ENCODE measurements at regions not wholly inside any gene's neighbourhood (a gene's known extent, or its start where the extent isn't known, plus 50 kb on each side); places are given as distances from the start of the nearest gene placed in this dataset.
A peak's percentile ranks its signal among the peaks of the same experiment; 100 is the strongest.

DNA sequence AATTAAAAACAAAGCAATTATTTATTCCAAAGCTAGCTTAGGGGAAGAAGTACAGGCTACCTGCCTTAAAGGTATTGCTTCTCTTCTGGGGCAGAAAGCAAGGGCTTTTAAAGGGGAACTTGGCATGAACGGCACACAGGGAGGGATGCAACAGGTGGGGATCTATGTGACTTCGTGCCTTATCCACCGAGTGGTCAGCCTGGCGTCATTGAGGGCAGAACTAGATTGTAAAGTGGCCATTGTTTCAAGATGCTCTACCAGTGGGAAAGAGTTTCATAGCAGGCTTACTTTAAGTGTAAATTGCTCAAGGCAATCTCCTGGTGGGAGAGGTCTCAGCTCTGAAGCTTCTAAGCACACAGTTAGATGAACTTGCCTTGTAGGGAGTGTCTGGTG, 360.4 kb downstream of the ATP23 start:
- Histone ChIP-seq H3K4me2 (ENCODE audit: low read depth, low read length, poor library complexity, severe bottlenecking) (no peak overlapping the region), H3K79me2 (ENCODE audit: low read length) (no peaks in the 10 kb centered on the region), H3K9me3 (ENCODE audit: low read length) (no peaks in the 10 kb centered on the region), H3K4me3 (ENCODE audit: low read length) (no peak overlapping the region), H3K36me3 (ENCODE audit: insufficient read depth, low read length) (no peaks in the 10 kb centered on the region), H3K9ac (ENCODE audit: low read length) (no peak overlapping the region), H4K20me1 (ENCODE audit: insufficient read depth, low read depth, low read length) (no peaks in the 10 kb centered on the region), H3K27me3 (ENCODE audit: low read length) (no peaks in the 10 kb centered on the region), H3K4me1 (ENCODE audit: low read length) (no peaks in the 10 kb centered on the region), H3K27ac (ENCODE audit: low read length) (no peak overlapping the region), H2AFZ (ENCODE audit: low read length) (no peak overlapping the region), H3K9me2 (replicated peaks; ENCODE audit: insufficient read depth, low read length) (no peaks in the 10 kb centered on the region)
- no peak for DNase-seq

DNA sequence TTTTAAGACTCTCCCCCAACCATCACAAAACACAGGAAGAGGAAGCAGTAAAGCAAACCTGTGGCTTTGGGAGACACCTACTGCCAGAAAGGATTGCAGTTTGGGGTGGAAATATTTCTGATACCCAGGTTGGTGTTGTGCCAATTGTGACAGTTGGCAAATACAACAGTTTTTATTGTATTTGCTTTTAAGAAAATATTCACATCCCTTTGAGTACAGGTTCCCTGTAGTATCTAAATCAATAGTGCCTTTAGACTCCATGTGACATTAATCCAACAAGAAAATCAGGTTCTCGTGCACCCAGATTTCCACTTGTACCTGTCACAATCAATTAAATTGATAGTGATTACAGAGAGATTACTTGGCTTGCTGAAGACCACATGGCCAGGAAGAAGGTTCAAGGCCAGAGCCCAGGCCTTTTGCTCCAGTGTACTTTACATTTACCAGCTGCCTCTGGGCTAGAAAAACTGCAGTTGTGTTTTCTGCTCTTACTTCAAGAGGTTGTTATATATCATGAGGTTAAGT, 361.2 kb downstream of the ATP23 start:
- Histone ChIP-seq H3K4me3 (ENCODE audit: low read length) (no peak overlapping the region), H2AFZ (ENCODE audit: low read length) (no peak overlapping the region), H3K27me3 (ENCODE audit: low read length) (no peaks in the 10 kb centered on the region), H3K4me1 (ENCODE audit: low read length) (no peaks in the 10 kb centered on the region), H3K9me3 (ENCODE audit: low read length) (no peaks in the 10 kb centered on the region), H3K27ac (ENCODE audit: low read length) (no peak overlapping the region), H3K4me2 (ENCODE audit: low read depth, low read length, poor library complexity, severe bottlenecking) (no peak overlapping the region), H3K9ac (ENCODE audit: low read length) (no peak overlapping the region), H3K79me2 (ENCODE audit: low read length) (no peaks in the 10 kb centered on the region), H3K36me3 (ENCODE audit: insufficient read depth, low read length) (no peaks in the 10 kb centered on the region), H3K9me2 (replicated peaks; ENCODE audit: insufficient read depth, low read length) (no peaks in the 10 kb centered on the region), H4K20me1 (ENCODE audit: insufficient read depth, low read depth, low read length) (no peaks in the 10 kb centered on the region)
- peak; percentile 41 for DNase-seq

DNA sequence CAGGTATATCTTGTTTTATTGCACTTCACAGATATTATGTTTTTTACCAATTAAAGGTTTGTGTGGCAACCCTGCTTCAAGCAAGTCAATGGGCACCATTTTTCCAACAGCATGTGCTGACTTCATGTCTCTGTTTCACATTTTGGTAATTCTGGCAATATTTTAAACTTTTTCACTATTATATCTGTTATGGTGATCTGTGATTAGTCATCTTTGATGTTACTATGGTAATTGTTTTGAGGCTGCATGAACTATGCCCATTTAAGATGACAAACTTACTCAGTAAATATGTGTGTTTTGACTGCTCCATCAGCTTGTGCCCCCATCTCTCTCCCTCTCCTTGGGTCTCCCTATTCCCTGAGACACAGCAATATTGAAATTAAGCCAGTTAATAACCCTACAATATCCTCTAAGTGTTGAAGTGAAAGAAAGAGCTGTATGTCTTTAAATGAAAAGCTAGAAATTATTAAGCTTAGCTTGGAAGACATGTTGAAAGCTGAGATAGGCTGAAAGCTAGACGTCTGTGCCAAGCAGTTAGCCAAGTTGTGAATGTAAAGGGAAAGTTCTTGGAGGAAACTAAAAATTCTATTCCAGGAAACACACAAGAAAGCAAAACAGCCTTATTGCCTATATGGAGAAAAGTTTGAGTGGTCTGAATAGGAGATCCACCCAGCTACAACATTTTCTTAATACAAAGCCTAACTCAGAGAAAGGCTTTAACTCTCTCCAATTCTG, 365.1 kb downstream of the ATP23 start:
- no peak overlapping the region for H3K4me2 ChIP-seq (ENCODE audit: low read depth, low read length, poor library complexity, severe bottlenecking)
- H3K9me2 ChIP-seq (replicated peaks; ENCODE audit: insufficient read depth, low read length) = no peaks in the 10 kb centered on the region
- H3K79me2 ChIP-seq (ENCODE audit: low read length) = no peaks in the 10 kb centered on the region
- H4K20me1 ChIP-seq (ENCODE audit: insufficient read depth, low read depth, low read length) = no peaks in the 10 kb centered on the region
- no peaks in the 10 kb centered on the region for H3K9me3 ChIP-seq (ENCODE audit: low read length)
- H3K27me3 ChIP-seq (ENCODE audit: low read length) = no peaks in the 10 kb centered on the region
- H3K4me1 ChIP-seq (ENCODE audit: low read length) = no peaks in the 10 kb centered on the region
- H3K9ac ChIP-seq (ENCODE audit: low read length) = no peak overlapping the region
- no peak overlapping the region for H2AFZ ChIP-seq (ENCODE audit: low read length)
- no peaks in the 10 kb centered on the region for H3K36me3 ChIP-seq (ENCODE audit: insufficient read depth, low read length)
- no peak overlapping the region for H3K4me3 ChIP-seq (ENCODE audit: low read length)
- H3K27ac ChIP-seq (ENCODE audit: low read length) = no peak overlapping the region
- no peak for DNase-seq

DNA sequence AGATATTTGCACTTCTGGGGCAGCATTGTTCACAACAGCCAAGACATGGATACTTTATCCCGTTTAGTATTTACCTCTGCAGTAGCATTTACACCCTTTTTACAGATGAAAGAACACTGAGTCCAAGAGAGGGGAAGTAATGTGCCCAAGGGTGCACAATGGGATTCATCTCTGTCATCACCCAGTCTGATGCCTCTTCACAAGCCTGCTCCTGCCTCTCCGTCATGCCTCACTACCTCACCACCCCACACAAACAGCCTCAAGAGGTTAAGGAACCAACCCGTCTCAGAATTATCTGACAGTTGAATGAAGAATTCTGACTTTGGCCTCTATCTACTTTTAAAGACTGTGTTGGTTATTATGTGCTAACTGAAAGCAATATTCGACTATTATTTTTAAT, 368.4 kb downstream of the ATP23 start:
- no peak overlapping the region for H3K9ac ChIP-seq (ENCODE audit: low read length)
- H3K4me2 ChIP-seq (ENCODE audit: low read depth, low read length, poor library complexity, severe bottlenecking) = no peak overlapping the region

DNA sequence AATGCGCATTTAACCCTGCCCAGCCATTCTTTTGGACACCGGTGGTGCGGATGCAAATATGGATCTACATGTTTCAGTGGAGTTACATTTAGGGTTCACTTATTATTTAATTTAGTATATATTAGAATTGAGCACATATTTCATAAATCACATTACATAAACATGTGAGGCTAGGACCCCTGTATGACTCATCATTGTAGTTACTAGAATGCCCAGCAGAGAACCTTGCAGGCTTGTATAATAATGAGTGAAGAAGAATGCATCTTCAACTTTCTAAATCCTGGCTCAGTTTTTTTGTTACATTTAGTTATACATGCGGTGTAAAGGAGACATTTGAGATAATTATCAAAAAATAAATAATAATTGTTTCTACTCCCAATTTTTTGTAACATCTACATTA, 369.0 kb downstream of the ATP23 start:
- no peak overlapping the region for H3K4me2 ChIP-seq (ENCODE audit: low read depth, low read length, poor library complexity, severe bottlenecking)
- no peak for DNase-seq
- H2AFZ ChIP-seq (ENCODE audit: low read length) = no peak overlapping the region
- H3K27me3 ChIP-seq (ENCODE audit: low read length) = no peaks in the 10 kb centered on the region
- no peak overlapping the region for H3K4me3 ChIP-seq (ENCODE audit: low read length)
- no peaks in the 10 kb centered on the region for H3K79me2 ChIP-seq (ENCODE audit: low read length)
- H3K4me1 ChIP-seq (ENCODE audit: low read length) = no peaks in the 10 kb centered on the region
- H4K20me1 ChIP-seq (ENCODE audit: insufficient read depth, low read depth, low read length) = no peaks in the 10 kb centered on the region
- H3K9me2 ChIP-seq (replicated peaks; ENCODE audit: insufficient read depth, low read length) = 0 out of 2 replicates have a peak, but pooled peaks cover 4% of the 10 kb centered on the region
- no peak overlapping the region for H3K9ac ChIP-seq (ENCODE audit: low read length)
- no peaks in the 10 kb centered on the region for H3K9me3 ChIP-seq (ENCODE audit: low read length)
- H3K36me3 ChIP-seq (ENCODE audit: insufficient read depth, low read length) = no peaks in the 10 kb centered on the region
- no peak overlapping the region for H3K27ac ChIP-seq (ENCODE audit: low read length)

More for the DNA sequence above, 368.4 kb downstream of the ATP23 start:
- Histone ChIP-seq H3K9me3 (ENCODE audit: low read length) (no peaks in the 10 kb centered on the region), H2AFZ (ENCODE audit: low read length) (no peak overlapping the region), H4K20me1 (ENCODE audit: insufficient read depth, low read depth, low read length) (no peaks in the 10 kb centered on the region), H3K79me2 (ENCODE audit: low read length) (no peaks in the 10 kb centered on the region), H3K27me3 (ENCODE audit: low read length) (no peaks in the 10 kb centered on the region), H3K9me2 (replicated peaks; ENCODE audit: insufficient read depth, low read length) (0 out of 2 replicates have a peak, but pooled peaks cover 4% of the 10 kb centered on the region), H3K4me3 (ENCODE audit: low read length) (no peak overlapping the region), H3K27ac (ENCODE audit: low read length) (no peak overlapping the region), H3K36me3 (ENCODE audit: insufficient read depth, low read length) (no peaks in the 10 kb centered on the region), H3K4me1 (ENCODE audit: low read length) (no peaks in the 10 kb centered on the region)
- DNase-seq = no peak

DNA sequence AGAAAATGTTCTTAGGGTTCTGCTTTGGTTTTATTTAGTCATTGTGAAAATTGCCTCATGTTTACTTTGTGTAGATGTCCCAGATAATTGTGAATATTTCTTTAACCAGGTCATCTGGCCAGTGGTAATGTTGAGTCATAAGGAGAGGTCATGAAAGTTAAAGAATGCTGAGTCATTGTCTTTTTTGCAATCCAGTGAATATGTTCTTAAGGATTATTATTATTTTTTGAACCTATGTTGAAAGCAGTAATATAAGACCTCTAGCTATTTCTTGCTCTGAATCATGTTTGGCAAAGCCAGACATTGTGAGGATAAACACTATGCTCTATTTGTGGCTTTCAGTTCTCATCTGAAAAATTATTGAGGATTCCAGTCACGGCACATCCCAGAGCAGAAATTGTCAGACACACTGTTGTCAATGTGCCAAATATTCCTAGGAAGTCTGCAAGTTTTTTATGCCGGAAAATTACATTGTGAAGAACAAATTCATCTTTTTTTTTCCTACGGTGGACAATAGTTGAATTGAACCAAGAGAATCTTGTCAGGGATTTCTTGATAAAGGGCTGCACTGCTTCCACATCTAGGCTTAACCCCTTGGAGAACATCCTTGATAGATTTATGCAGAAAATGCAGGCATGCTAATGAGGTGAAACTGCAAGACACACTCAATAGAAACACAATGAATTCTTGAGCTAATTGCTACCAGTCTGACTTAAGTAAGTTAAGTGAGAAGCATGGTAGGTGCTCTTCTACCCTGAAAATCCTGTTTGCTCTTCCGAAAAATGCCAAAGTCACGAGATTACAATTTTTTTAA, 369.6 kb downstream of the ATP23 start:
- Histone ChIP-seq H3K79me2 (ENCODE audit: low read length) (no peaks in the 10 kb centered on the region), H3K27me3 (ENCODE audit: low read length) (no peaks in the 10 kb centered on the region), H3K27ac (ENCODE audit: low read length) (no peak overlapping the region), H3K9me3 (ENCODE audit: low read length) (no peaks in the 10 kb centered on the region), H4K20me1 (ENCODE audit: insufficient read depth, low read depth, low read length) (no peaks in the 10 kb centered on the region), H3K9ac (ENCODE audit: low read length) (no peak overlapping the region), H3K9me2 (replicated peaks; ENCODE audit: insufficient read depth, low read length) (0 out of 2 replicates have a peak, but pooled peaks cover 4% of the 10 kb centered on the region), H3K36me3 (ENCODE audit: insufficient read depth, low read length) (no peaks in the 10 kb centered on the region), H3K4me3 (ENCODE audit: low read length) (no peak overlapping the region), H3K4me2 (ENCODE audit: low read depth, low read length, poor library complexity, severe bottlenecking) (no peak overlapping the region), H3K4me1 (ENCODE audit: low read length) (no peaks in the 10 kb centered on the region), H2AFZ (ENCODE audit: low read length) (no peak overlapping the region)
- DNase-seq = no peak

DNA sequence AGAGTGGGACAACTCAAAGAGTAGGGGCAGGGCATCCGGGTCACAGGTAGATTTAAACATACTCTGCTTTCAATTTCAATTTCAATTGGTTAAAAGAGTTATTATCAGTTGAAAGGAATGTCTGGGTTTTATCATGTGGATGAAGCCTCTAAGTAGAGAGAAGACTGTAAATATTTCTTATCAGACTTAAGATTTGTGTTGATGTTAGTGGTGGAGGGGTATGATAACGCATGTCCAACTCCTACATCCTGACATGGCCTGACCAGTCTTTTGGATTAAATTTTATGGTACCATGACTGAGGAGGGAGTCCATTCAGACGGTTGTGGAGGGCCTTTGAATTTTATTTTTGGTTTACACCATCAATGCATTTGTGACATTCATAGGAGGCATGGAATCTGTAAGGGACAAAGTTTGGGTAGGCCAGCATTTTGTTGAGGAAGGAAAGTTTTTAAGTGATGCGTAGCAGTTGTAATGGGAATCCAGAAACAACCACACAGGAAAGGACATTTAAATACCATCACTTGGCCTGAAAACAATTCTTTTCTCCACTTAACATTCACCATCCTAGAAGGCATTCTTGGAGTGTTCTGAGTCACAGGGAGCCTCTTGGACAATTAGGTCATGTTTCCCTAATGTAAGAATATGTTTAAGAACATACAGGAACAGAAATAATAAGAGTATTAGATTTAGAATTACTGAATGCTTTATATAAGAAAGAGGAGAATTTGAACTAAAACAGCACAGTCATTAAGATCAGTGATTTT, 371.9 kb downstream of the ATP23 start:
- H3K9me2 ChIP-seq (replicated peaks; ENCODE audit: insufficient read depth, low read length) = 0 out of 2 replicates have a peak, but pooled peaks cover 4% of the 10 kb centered on the region
- no peaks in the 10 kb centered on the region for H4K20me1 ChIP-seq (ENCODE audit: insufficient read depth, low read depth, low read length)
- no peak overlapping the region for H3K4me3 ChIP-seq (ENCODE audit: low read length)
- H3K27ac ChIP-seq (ENCODE audit: low read length) = no peak overlapping the region
- H3K9me3 ChIP-seq (ENCODE audit: low read length) = no peaks in the 10 kb centered on the region
- H3K4me1 ChIP-seq (ENCODE audit: low read length) = no peaks in the 10 kb centered on the region
- no peak overlapping the region for H2AFZ ChIP-seq (ENCODE audit: low read length)
- H3K9ac ChIP-seq (ENCODE audit: low read length) = no peak overlapping the region
- no peaks in the 10 kb centered on the region for H3K79me2 ChIP-seq (ENCODE audit: low read length)
- DNase-seq = no peak
- no peaks in the 10 kb centered on the region for H3K36me3 ChIP-seq (ENCODE audit: insufficient read depth, low read length)
- H3K27me3 ChIP-seq (ENCODE audit: low read length) = no peaks in the 10 kb centered on the region
- no peak overlapping the region for H3K4me2 ChIP-seq (ENCODE audit: low read depth, low read length, poor library complexity, severe bottlenecking)

DNA sequence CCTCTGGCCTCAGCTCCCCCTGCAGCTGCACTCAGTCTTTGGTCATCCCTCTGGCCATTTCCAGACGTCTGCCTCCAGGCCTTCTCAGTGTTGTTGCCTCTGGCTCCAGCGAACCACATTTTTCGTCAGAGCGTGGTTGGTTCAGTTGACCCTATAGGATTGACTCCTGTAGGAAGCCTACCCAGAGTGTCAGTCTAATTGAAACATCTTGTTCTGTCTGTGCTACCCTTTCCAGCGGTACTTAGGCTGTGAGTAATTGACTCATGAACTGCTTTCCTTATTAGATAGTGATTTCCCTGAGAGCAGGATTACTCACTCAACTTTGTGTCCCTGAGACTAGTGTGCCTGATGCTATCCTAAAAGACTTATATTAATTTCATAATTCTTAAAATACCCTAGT, 373.2 kb downstream of the ATP23 start:
- H3K4me3 ChIP-seq (ENCODE audit: low read length) = no peak overlapping the region
- H3K4me2 ChIP-seq (ENCODE audit: low read depth, low read length, poor library complexity, severe bottlenecking) = no peak overlapping the region
- no peaks in the 10 kb centered on the region for H3K27me3 ChIP-seq (ENCODE audit: low read length)
- H3K9ac ChIP-seq (ENCODE audit: low read length) = no peak overlapping the region
- H3K9me2 ChIP-seq (replicated peaks; ENCODE audit: insufficient read depth, low read length) = 0 out of 2 replicates have a peak, but pooled peaks cover 4% of the 10 kb centered on the region
- H2AFZ ChIP-seq (ENCODE audit: low read length) = no peak overlapping the region
- no peak overlapping the region for H3K27ac ChIP-seq (ENCODE audit: low read length)
- no peaks in the 10 kb centered on the region for H3K4me1 ChIP-seq (ENCODE audit: low read length)
- no peaks in the 10 kb centered on the region for H3K79me2 ChIP-seq (ENCODE audit: low read length)
- H4K20me1 ChIP-seq (ENCODE audit: insufficient read depth, low read depth, low read length) = no peaks in the 10 kb centered on the region
- no peak for DNase-seq
- H3K9me3 ChIP-seq (ENCODE audit: low read length) = no peaks in the 10 kb centered on the region
- no peaks in the 10 kb centered on the region for H3K36me3 ChIP-seq (ENCODE audit: insufficient read depth, low read length)
